ENCODE measurements at regions not wholly inside any gene's neighbourhood (a gene's known extent, or its start where the extent isn't known, plus 50 kb on each side); places are given as distances from the start of the nearest gene placed in this dataset.
A peak's percentile ranks its signal among the peaks of the same experiment; 100 is the strongest.

DNA sequence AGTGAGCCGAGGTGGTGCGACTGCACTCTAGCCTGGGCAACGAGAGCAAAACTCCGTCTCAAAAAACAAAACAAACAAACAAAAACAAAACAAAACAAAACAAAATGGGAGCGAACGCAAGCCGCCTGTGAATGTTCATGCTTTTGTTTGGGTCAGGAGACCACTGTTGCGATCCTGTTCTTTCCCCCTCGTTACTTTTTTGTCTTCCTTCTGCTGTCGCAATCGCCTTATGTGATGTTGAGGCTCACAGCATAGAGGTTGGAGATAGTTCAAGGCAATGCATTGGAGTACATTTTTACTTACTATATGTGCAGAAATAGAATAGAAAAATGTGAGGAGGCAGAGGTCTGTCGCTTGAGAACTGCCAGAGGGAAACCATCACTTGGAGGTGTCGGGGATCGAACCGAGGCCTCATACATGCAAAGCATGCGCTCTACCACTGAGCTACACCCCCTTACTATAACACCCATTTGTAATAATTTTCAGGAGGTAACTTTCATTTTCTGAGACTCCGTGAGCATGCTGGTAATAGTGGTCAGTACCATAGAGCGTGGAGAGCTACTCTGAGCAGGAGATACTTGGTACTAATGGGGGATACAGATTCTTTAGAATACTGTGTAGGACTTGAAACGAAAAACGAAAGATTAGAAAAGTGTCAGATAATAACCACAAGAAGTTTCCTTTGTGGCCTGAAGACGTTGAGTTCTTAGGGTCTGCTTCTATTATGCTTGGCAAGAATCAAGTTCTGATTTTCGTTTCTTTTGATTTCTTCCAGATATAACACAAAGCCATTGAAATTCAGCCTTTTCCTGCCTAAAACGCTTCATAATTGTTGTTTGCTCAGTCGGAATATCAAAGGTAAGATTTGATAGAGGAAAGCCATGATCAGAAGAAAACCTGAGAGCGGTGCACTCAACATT, 121.1 kb downstream of the TRIM27 start:
- no peak for DNase-seq (ENCODE audit: low spot score)
- no peaks in the 10 kb centered on the region for H3K9me3 Mint-ChIP-seq (ENCODE audit: unreplicated experiment)
- TF ChIP-seq, protein P1, sequence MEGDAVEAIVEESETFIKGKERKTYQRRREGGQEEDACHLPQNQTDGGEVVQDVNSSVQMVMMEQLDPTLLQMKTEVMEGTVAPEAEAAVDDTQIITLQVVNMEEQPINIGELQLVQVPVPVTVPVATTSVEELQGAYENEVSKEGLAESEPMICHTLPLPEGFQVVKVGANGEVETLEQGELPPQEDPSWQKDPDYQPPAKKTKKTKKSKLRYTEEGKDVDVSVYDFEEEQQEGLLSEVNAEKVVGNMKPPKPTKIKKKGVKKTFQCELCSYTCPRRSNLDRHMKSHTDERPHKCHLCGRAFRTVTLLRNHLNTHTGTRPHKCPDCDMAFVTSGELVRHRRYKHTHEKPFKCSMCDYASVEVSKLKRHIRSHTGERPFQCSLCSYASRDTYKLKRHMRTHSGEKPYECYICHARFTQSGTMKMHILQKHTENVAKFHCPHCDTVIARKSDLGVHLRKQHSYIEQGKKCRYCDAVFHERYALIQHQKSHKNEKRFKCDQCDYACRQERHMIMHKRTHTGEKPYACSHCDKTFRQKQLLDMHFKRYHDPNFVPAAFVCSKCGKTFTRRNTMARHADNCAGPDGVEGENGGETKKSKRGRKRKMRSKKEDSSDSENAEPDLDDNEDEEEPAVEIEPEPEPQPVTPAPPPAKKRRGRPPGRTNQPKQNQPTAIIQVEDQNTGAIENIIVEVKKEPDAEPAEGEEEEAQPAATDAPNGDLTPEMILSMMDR (IDR thresholded peaks at IDR 0.05; ENCODE audit: unreplicated experiment) = no peak
- no peak overlapping the region for H3K27ac Mint-ChIP-seq (ENCODE audit: unreplicated experiment)
- peaks cover 6% of the 10 kb centered on the region for H3K27me3 Mint-ChIP-seq (ENCODE audit: unreplicated experiment)
- no peaks in the 10 kb centered on the region for H3K36me3 Mint-ChIP-seq (ENCODE audit: low read depth, unreplicated experiment)
- H3K4me1 Mint-ChIP-seq (ENCODE audit: unreplicated experiment) = peaks cover 15% of the 10 kb centered on the region
- H3K4me3 Mint-ChIP-seq (ENCODE audit: unreplicated experiment) = no peak overlapping the region

DNA sequence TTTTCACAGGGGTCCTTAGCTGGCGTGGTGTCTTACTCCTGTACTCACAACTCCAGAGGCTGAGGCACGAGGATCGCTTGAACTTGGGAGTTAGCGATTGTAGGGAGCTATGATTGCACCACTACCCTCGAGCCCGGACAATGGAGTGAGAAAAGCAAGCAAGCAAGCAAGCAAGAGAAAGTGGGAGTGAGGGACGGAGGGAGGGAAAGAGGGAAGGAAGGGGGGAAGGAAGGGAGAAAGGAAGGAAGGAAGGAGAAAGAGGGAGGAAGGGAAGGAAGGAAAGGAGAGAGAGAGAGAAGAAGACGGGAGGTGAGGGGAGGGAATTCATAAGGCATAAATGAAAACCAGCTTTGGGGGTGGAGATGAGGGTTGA, 120.5 kb downstream of the TRIM27 start:
- H3K36me3 Mint-ChIP-seq (ENCODE audit: low read depth, unreplicated experiment) = no peaks in the 10 kb centered on the region
- peaks cover 11% of the 10 kb centered on the region for H3K27me3 Mint-ChIP-seq (ENCODE audit: unreplicated experiment)
- H3K9me3 Mint-ChIP-seq (ENCODE audit: unreplicated experiment) = no peaks in the 10 kb centered on the region
- no peak overlapping the region for H3K4me3 Mint-ChIP-seq (ENCODE audit: unreplicated experiment)
- peaks cover 21% of the 10 kb centered on the region for H3K4me1 Mint-ChIP-seq (ENCODE audit: unreplicated experiment)
- TF ChIP-seq, protein P1 (IDR thresholded peaks at IDR 0.05; ENCODE audit: unreplicated experiment) = no peak
- DNase-seq (ENCODE audit: low spot score) = no peak
- no peak overlapping the region for H3K27ac Mint-ChIP-seq (ENCODE audit: unreplicated experiment)

DNA sequence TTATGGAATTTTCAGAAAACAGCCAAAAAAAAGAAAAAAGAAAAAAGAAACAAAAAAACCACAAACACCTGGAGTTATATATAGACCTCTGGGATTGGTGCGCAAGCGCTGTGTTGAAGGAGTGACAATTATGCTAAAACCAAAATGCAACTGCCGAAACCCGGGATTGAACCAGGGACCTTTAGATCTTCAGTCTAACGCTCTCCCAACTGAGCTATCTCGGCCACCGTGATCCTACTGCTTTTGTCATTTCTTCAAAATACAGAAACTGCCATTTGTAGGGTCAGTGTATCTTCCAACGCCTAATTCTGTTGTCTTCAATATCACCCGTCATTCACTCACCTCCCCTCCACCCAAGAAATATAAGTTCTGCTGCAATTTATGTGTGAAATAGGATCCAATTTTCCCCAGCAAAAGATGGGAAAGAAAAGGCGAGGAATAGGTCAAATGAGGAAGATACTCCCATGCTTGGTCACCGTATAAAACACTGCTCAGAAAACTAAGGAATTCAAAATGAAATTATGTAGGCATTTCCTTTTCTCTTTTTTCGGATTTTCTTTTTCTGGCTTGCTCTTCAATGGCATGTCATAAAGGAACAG, 116.0 kb downstream of the TRIM27 start:
- Mint-ChIP-seq H3K4me1 (ENCODE audit: unreplicated experiment) (peaks cover 36% of the 10 kb centered on the region), H3K27ac (ENCODE audit: unreplicated experiment) (peak overlapping the region; percentile 10), H3K27me3 (ENCODE audit: unreplicated experiment) (peaks cover 24% of the 10 kb centered on the region), H3K9me3 (ENCODE audit: unreplicated experiment) (no peaks in the 10 kb centered on the region), H3K4me3 (ENCODE audit: unreplicated experiment) (peak overlapping the region; percentile 83), H3K36me3 (ENCODE audit: low read depth, unreplicated experiment) (no peaks in the 10 kb centered on the region)
- TF ChIP-seq, protein P1 (IDR thresholded peaks at IDR 0.05; ENCODE audit: unreplicated experiment) = no peak
- peak; percentile 68 for DNase-seq (ENCODE audit: low spot score)

- peaks cover 35% of the 10 kb centered on the region for H3K4me1 Mint-ChIP-seq (ENCODE audit: unreplicated experiment)
- TF ChIP-seq, protein P1 (IDR thresholded peaks at IDR 0.05; ENCODE audit: unreplicated experiment) = no peak
Measured at GRCh38 chr6:28808383-28808782, 115.4 kb downstream of the TRIM27 start.

More at GRCh38 chr6:28808383-28808782, 115.4 kb downstream of the TRIM27 start:
- Mint-ChIP-seq H3K4me3 (ENCODE audit: unreplicated experiment) (peak overlapping the region; percentile 83), H3K36me3 (ENCODE audit: low read depth, unreplicated experiment) (no peaks in the 10 kb centered on the region), H3K9me3 (ENCODE audit: unreplicated experiment) (no peaks in the 10 kb centered on the region), H3K27me3 (ENCODE audit: unreplicated experiment) (peaks cover 22% of the 10 kb centered on the region), H3K27ac (ENCODE audit: unreplicated experiment) (no peak overlapping the region)
- DNase-seq (ENCODE audit: low spot score) = no peak

All from endothelial cell (in vitro differentiated cells).